ENCODE measurements at regions not wholly inside any gene's neighbourhood (a gene's known extent, or its start where the extent isn't known, plus 50 kb on each side); places are given as distances from the start of the nearest gene placed in this dataset.
"Not testable (repeated sequence)": the region's sequence is repeated elsewhere in the genome, so short reads cannot be mapped to it uniquely, and the experiment has no call there.

GRCh38 chr12:42725809-42726208 is 136.3 kb upstream of the PRICKLE1 start:
- Histone ChIP-seq H3K9me3 (ENCODE audit: low read length) (peaks cover 7% of the 10 kb centered on the region), H3K9ac (ENCODE audit: low read length) (no peak overlapping the region), H3K9me2 (ENCODE audit: insufficient read depth, low read length) (no peaks in the 10 kb centered on the region), H3K4me2 (ENCODE audit: low read length) (no peak overlapping the region), H3K79me2 (replicated peaks; ENCODE audit: insufficient read depth, low read length) (no peaks in the 10 kb centered on the region), H3K27me3 (ENCODE audit: insufficient read depth, low read depth, low read length) (no peaks in the 10 kb centered on the region), H3K27ac (ENCODE audit: low read length) (no peak overlapping the region), H3K36me3 (ENCODE audit: insufficient read depth, low read length) (no peaks in the 10 kb centered on the region), H3F3A (ENCODE audit: insufficient read depth, low read length, poor library complexity, severe bottlenecking) (no peaks in the 10 kb centered on the region), H2AFZ (ENCODE audit: low read depth, low read length) (no peak overlapping the region), H3K4me3 (ENCODE audit: low read length) (no peak overlapping the region), H4K20me1 (ENCODE audit: insufficient read depth) (no peaks in the 10 kb centered on the region)
- no peak for TF ChIP-seq RAD21 (conservative IDR thresholded peaks at IDR 0.05)
- no peak for TF ChIP-seq MXI1 (conservative IDR thresholded peaks at IDR 0.05; ENCODE audit: poor library complexity, severe bottlenecking)
- no peak for TF ChIP-seq REST (IDR thresholded peaks at IDR 0.05; ENCODE audit: borderline replicate concordance)
- no peak for TF ChIP-seq SMC3 (conservative IDR thresholded peaks at IDR 0.05; ENCODE audit: poor library complexity)
- no peak for TF ChIP-seq EP300 (conservative IDR thresholded peaks at IDR 0.05; ENCODE audit: poor library complexity, severe bottlenecking)
- no peak for TF ChIP-seq CTCF (IDR thresholded peaks at IDR 0.05; ENCODE audit: poor library complexity, severe bottlenecking)
- TF ChIP-seq EZH2 (IDR thresholded peaks at IDR 0.05; ENCODE audit: borderline replicate concordance, insufficient read depth, low read length, poor library complexity, severe bottlenecking), result no peak

GRCh38 chr12:42716491-42716891 is 126.9 kb upstream of the PRICKLE1 start:
- Histone ChIP-seq H3K36me3 (ENCODE audit: insufficient read depth, low read length) (no peaks in the 10 kb centered on the region), H2AFZ (ENCODE audit: low read depth, low read length) (no peak overlapping the region), H3K9ac (ENCODE audit: low read length) (no peak overlapping the region), H3K9me3 (ENCODE audit: low read length) (no peaks in the 10 kb centered on the region), H4K20me1 (ENCODE audit: insufficient read depth) (no peaks in the 10 kb centered on the region), H3K27ac (ENCODE audit: low read length) (no peak overlapping the region), H3K9me2 (ENCODE audit: insufficient read depth, low read length) (no peaks in the 10 kb centered on the region), H3K27me3 (ENCODE audit: insufficient read depth, low read depth, low read length) (no peaks in the 10 kb centered on the region), H3K79me2 (replicated peaks; ENCODE audit: insufficient read depth, low read length) (no peaks in the 10 kb centered on the region), H3K4me2 (ENCODE audit: low read length) (no peak overlapping the region), H3K4me3 (ENCODE audit: low read length) (no peak overlapping the region), H3F3A (ENCODE audit: insufficient read depth, low read length, poor library complexity, severe bottlenecking) (no peaks in the 10 kb centered on the region)
- no peak for TF ChIP-seq POLR2AphosphoS5 (IDR thresholded peaks at IDR 0.05)
- no peak for TF ChIP-seq EP300 (conservative IDR thresholded peaks at IDR 0.05; ENCODE audit: poor library complexity, severe bottlenecking)
- TF ChIP-seq RAD21 (conservative IDR thresholded peaks at IDR 0.05), result no peak
- no peak for TF ChIP-seq EZH2 (IDR thresholded peaks at IDR 0.05; ENCODE audit: borderline replicate concordance, insufficient read depth, low read length, poor library complexity, severe bottlenecking)
- TF ChIP-seq SMC3 (conservative IDR thresholded peaks at IDR 0.05; ENCODE audit: poor library complexity), result no peak
- TF ChIP-seq TAF1 (IDR thresholded peaks at IDR 0.05; ENCODE audit: low read depth), result no peak
- TF ChIP-seq MXI1 (conservative IDR thresholded peaks at IDR 0.05; ENCODE audit: poor library complexity, severe bottlenecking), result no peak
- TF ChIP-seq REST (IDR thresholded peaks at IDR 0.05; ENCODE audit: borderline replicate concordance), result no peak

GRCh38 chr12:42713566-42713965 is 124.0 kb upstream of the PRICKLE1 start:
- not testable (repeated sequence) for H3K4me2 ChIP-seq (ENCODE audit: low read length); H3K9ac ChIP-seq (ENCODE audit: low read length); H3K36me3 ChIP-seq (ENCODE audit: insufficient read depth, low read length); H4K20me1 ChIP-seq (ENCODE audit: insufficient read depth); H3K4me3 ChIP-seq (ENCODE audit: low read length); H3K9me3 ChIP-seq (ENCODE audit: low read length); H3K79me2 ChIP-seq (replicated peaks; ENCODE audit: insufficient read depth, low read length); H2AFZ ChIP-seq (ENCODE audit: low read depth, low read length); H3K27me3 ChIP-seq (ENCODE audit: insufficient read depth, low read depth, low read length); H3K27ac ChIP-seq (ENCODE audit: low read length); H3K9me2 ChIP-seq (ENCODE audit: insufficient read depth, low read length); H3F3A ChIP-seq (ENCODE audit: insufficient read depth, low read length, poor library complexity, severe bottlenecking)

- not testable (repeated sequence) for H4K20me1 ChIP-seq (ENCODE audit: insufficient read depth); H3K9me3 ChIP-seq (ENCODE audit: low read length); H3K4me3 ChIP-seq (ENCODE audit: low read length); H2AFZ ChIP-seq (ENCODE audit: low read depth, low read length); H3K27ac ChIP-seq (ENCODE audit: low read length); H3K9me2 ChIP-seq (ENCODE audit: insufficient read depth, low read length); H3K36me3 ChIP-seq (ENCODE audit: insufficient read depth, low read length); H3K9ac ChIP-seq (ENCODE audit: low read length); H3F3A ChIP-seq (ENCODE audit: insufficient read depth, low read length, poor library complexity, severe bottlenecking); H3K27me3 ChIP-seq (ENCODE audit: insufficient read depth, low read depth, low read length); H3K79me2 ChIP-seq (replicated peaks; ENCODE audit: insufficient read depth, low read length); H3K4me2 ChIP-seq (ENCODE audit: low read length)
Measured at GRCh38 chr12:42708374-42708773, 118.8 kb upstream of the PRICKLE1 start.
